A673 (cell line): ENCODE measurements at regions not wholly inside any gene's neighbourhood (a gene's known extent, or its start where the extent isn't known, plus 50 kb on each side); places are given as distances from the start of the nearest gene placed in this dataset.

Source experiments
- EZH2 ChIP-seq: fragments of 200-600 bp; sonication (generic); IDR thresholded peaks from 2 replicates; pipeline ENCODE4 v1.6.1; 2017; ENCODE audit warnings: borderline replicate concordance, low read depth, mild to moderate bottlenecking, mixed read lengths, antibody characterized with exemption, low read length; ENCODE audit not compliant: poor library complexity, severe bottlenecking
- TF ChIP-seq, protein P1 (sequence below): fragments of 300-800, 200-600 bp; sonication (generic); conservative IDR thresholded peaks from 2 replicates; pipeline ENCODE4 v1.5.1; 2017; ENCODE audit warnings: low read depth, mild to moderate bottlenecking, antibody characterized with exemption, low read length, moderate library complexity, mixed read lengths

DNA sequence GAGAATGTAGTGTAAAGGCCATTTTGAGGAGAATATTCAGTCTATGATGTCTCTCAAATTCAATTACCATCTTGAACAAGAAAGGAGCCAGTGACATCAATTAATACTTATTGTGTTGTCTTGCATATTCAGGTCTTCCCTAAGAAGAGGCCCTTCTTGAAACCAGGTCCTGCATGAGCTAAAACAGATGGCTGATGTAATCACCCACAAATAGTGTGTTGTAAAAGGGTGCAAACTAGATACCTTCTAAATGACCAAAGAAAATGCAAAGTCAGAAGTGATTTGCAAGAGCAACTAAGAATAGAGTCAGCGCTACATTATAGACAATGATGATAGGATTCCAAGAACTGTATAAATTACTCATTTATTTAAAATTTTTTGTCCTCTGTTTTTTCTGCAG, 97.0 kb downstream of the BTBD3 start:
- TF ChIP-seq, protein P1, sequence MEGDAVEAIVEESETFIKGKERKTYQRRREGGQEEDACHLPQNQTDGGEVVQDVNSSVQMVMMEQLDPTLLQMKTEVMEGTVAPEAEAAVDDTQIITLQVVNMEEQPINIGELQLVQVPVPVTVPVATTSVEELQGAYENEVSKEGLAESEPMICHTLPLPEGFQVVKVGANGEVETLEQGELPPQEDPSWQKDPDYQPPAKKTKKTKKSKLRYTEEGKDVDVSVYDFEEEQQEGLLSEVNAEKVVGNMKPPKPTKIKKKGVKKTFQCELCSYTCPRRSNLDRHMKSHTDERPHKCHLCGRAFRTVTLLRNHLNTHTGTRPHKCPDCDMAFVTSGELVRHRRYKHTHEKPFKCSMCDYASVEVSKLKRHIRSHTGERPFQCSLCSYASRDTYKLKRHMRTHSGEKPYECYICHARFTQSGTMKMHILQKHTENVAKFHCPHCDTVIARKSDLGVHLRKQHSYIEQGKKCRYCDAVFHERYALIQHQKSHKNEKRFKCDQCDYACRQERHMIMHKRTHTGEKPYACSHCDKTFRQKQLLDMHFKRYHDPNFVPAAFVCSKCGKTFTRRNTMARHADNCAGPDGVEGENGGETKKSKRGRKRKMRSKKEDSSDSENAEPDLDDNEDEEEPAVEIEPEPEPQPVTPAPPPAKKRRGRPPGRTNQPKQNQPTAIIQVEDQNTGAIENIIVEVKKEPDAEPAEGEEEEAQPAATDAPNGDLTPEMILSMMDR = no peak
- TF ChIP-seq EZH2 = no peak
